HG02759 (cell line): ENCODE measurements at regions not wholly inside any gene's neighbourhood (a gene's known extent, or its start where the extent isn't known, plus 50 kb on each side); places are given as distances from the start of the nearest gene placed in this dataset.

ENCODE experiments used
- ATAC-seq: cut with Tn5 transposase; IDR thresholded peaks from one replicate; pipeline ENCODE4 v1.9.1; 2021; ENCODE audit warnings: mild to moderate bottlenecking, moderate library complexity; ENCODE audit not compliant: unreplicated experiment

GRCh38 chr12:45548426-45548825 is 181.1 kb upstream of the ARID2 start:
- ATAC-seq: no peak

GRCh38 chr12:45549337-45549902 is 180.1 kb upstream of the ARID2 start:
- no peak for ATAC-seq

GRCh38 chr12:45553204-45553603 is 176.3 kb upstream of the ARID2 start:
- no peak for ATAC-seq

GRCh38 chr12:45557016-45557415 is 172.5 kb upstream of the ARID2 start:
- ATAC-seq: no peak

- ATAC-seq: no peak
These were observed 171.2 kb upstream of the ARID2 start for GRCh38 chr12:45558353-45558752.

GRCh38 chr12:45559537-45559936 is 170.0 kb upstream of the ARID2 start:
- ATAC-seq: no peak

- no peak for ATAC-seq
These were observed 168.8 kb upstream of the ARID2 start for GRCh38 chr12:45560689-45561088.

GRCh38 chr12:45561488-45561887 is 168.0 kb upstream of the ARID2 start:
- no peak for ATAC-seq

GRCh38 chr12:45565590-45565989 is 163.9 kb upstream of the ARID2 start:
- ATAC-seq: no peak

- ATAC-seq: no peak
These were observed 163.2 kb upstream of the ARID2 start for GRCh38 chr12:45566257-45566656.

GRCh38 chr12:45568808-45569207 is 160.7 kb upstream of the ARID2 start:
- no peak for ATAC-seq

- no peak for ATAC-seq
These were observed 159.0 kb upstream of the ARID2 start for GRCh38 chr12:45570501-45570900.

- ATAC-seq: no peak
These were observed 157.4 kb upstream of the ARID2 start for GRCh38 chr12:45572114-45572513.

- peak; percentile 24 for ATAC-seq
These were observed 154.1 kb upstream of the ARID2 start for GRCh38 chr12:45575417-45575816.

GRCh38 chr12:45575823-45576475 is 153.6 kb upstream of the ARID2 start:
- peak; percentile 70 for ATAC-seq

- ATAC-seq: no peak
These were observed 151.6 kb upstream of the ARID2 start for GRCh38 chr12:45577844-45578399.

GRCh38 chr12:45580356-45580969 is 149.0 kb upstream of the ARID2 start:
- ATAC-seq: no peak

GRCh38 chr12:45581112-45581511 is 148.4 kb upstream of the ARID2 start:
- no peak for ATAC-seq

- ATAC-seq: no peak
These were observed 147.0 kb upstream of the ARID2 start for GRCh38 chr12:45582536-45582935.

GRCh38 chr12:45582986-45583659 is 146.4 kb upstream of the ARID2 start:
- ATAC-seq: no peak

GRCh38 chr12:45584336-45584735 is 145.2 kb upstream of the ARID2 start:
- ATAC-seq: no peak
